Osteoblast (primary cell): ENCODE measurements at regions not wholly inside any gene's neighbourhood (a gene's known extent, or its start where the extent isn't known, plus 50 kb on each side); places are given as distances from the start of the nearest gene placed in this dataset.
"Not testable (repeated sequence)": the region's sequence is repeated elsewhere in the genome, so short reads cannot be mapped to it uniquely, and the experiment has no call there.

Source experiments
- DNase-seq: peaks from one replicate; pipeline ENCODE4 v3.0.0; 2011; ENCODE audit warnings: low spot score, mixed read lengths; ENCODE audit not compliant: insufficient read length; ENCODE audit errors: missing footprints
- H2AFZ ChIP-seq: 2 replicates; pipeline ENCODE4 v1.6.0; 2011; ENCODE audit warnings: mild to moderate bottlenecking, low read length
- H3K27ac ChIP-seq: 2 replicates; pipeline ENCODE4 v1.5.1; 2011; ENCODE audit warnings: mild to moderate bottlenecking, low read depth, low read length, moderate library complexity
- H3K27me3 ChIP-seq: 2 replicates; pipeline ENCODE4 v1.6.0; 2012; ENCODE audit warnings: mild to moderate bottlenecking, control low read depth, inconsistent platforms, low read length, moderate library complexity; ENCODE audit not compliant: insufficient read depth
- H3K36me3 ChIP-seq: 2 replicates; pipeline ENCODE4 v1.5.1; 2011; ENCODE audit warnings: mild to moderate bottlenecking, low read length, control low read depth, moderate library complexity; ENCODE audit not compliant: insufficient read depth
- H3K4me1 ChIP-seq: 2 replicates; pipeline ENCODE4 v1.5.1; 2011; ENCODE audit warnings: mild to moderate bottlenecking, low read length, control low read depth, moderate library complexity; ENCODE audit not compliant: insufficient read depth
- H3K4me2 ChIP-seq: 2 replicates; pipeline ENCODE4 v1.6.0; 2011; ENCODE audit warnings: mild to moderate bottlenecking, low read length; ENCODE audit not compliant: insufficient read depth
- H3K4me3 ChIP-seq: fragments of 200-600 bp; sonication (generic); 3 replicates; pipeline ENCODE4 v1.5.1; 2012; ENCODE audit warnings: mild to moderate bottlenecking, low read length, inconsistent platforms; ENCODE audit not compliant: insufficient read depth
- H3K79me2 ChIP-seq: 2 replicates; pipeline ENCODE4 v1.6.0; 2012; ENCODE audit warnings: mild to moderate bottlenecking, low read length, control low read depth, inconsistent platforms; ENCODE audit not compliant: insufficient read depth
- H3K9me3 ChIP-seq: 2 replicates; pipeline ENCODE4 v1.5.1; 2011; ENCODE audit warnings: low read depth, low read length, control low read depth
- H4K20me1 ChIP-seq: 2 replicates; pipeline ENCODE4 v1.6.0; 2012; ENCODE audit warnings: mild to moderate bottlenecking, low read length, control low read depth; ENCODE audit not compliant: insufficient read depth
- CTCF ChIP-seq: IDR thresholded peaks from 2 replicates; pipeline ENCODE4 v1.5.1; 2011; ENCODE audit warnings: mild to moderate bottlenecking, low read depth, low read length, moderate library complexity; ENCODE audit errors: extremely low read depth

GRCh38 chr4:158033416-158034120, 139.3 kb downstream of the GASK1B start:
- Histone ChIP-seq H3K9me3 (no peaks in the 10 kb centered on the region), H4K20me1 (no peaks in the 10 kb centered on the region), H2AFZ (no peak overlapping the region), H3K4me1 (peaks cover 10% of the 10 kb centered on the region), H3K27me3 (no peaks in the 10 kb centered on the region), H3K36me3 (no peaks in the 10 kb centered on the region), H3K4me3 (no peak overlapping the region), H3K79me2 (no peaks in the 10 kb centered on the region), H3K27ac (no peak overlapping the region), H3K4me2 (peak overlapping the region; percentile 28)
- DNase-seq, result peak; percentile 30
- no peak for TF ChIP-seq CTCF

GRCh38 chr4:158032733-158033415, 140.0 kb downstream of the GASK1B start:
- no peaks in the 10 kb centered on the region for H3K36me3 ChIP-seq
- H4K20me1 ChIP-seq, result no peaks in the 10 kb centered on the region
- H3K79me2 ChIP-seq, result no peaks in the 10 kb centered on the region
- H3K4me2 ChIP-seq, result peak overlapping the region; percentile 28
- no peak for DNase-seq
- no peak overlapping the region for H3K4me3 ChIP-seq
- no peak overlapping the region for H3K27ac ChIP-seq
- H3K27me3 ChIP-seq, result no peaks in the 10 kb centered on the region
- peak overlapping the region; percentile 7 for H2AFZ ChIP-seq
- H3K9me3 ChIP-seq, result no peaks in the 10 kb centered on the region
- H3K4me1 ChIP-seq, result peaks cover 10% of the 10 kb centered on the region
- no peak for TF ChIP-seq CTCF

GRCh38 chr4:158028381-158028780, 144.4 kb downstream of the GASK1B start:
- not testable (repeated sequence) for H3K36me3 ChIP-seq, DNase-seq, H3K27ac ChIP-seq, H4K20me1 ChIP-seq, H2AFZ ChIP-seq, H3K4me1 ChIP-seq, H3K4me2 ChIP-seq, H3K27me3 ChIP-seq, H3K4me3 ChIP-seq, H3K79me2 ChIP-seq, H3K9me3 ChIP-seq

GRCh38 chr4:158025131-158025530, 147.7 kb downstream of the GASK1B start:
- H3K4me1 ChIP-seq, result peaks cover 13% of the 10 kb centered on the region
- no peak overlapping the region for H3K4me2 ChIP-seq
- DNase-seq, result no peak
- no peaks in the 10 kb centered on the region for H3K79me2 ChIP-seq
- H4K20me1 ChIP-seq, result no peaks in the 10 kb centered on the region
- no peak overlapping the region for H2AFZ ChIP-seq
- H3K4me3 ChIP-seq, result no peak overlapping the region
- TF ChIP-seq CTCF, result no peak
- no peaks in the 10 kb centered on the region for H3K9me3 ChIP-seq
- H3K36me3 ChIP-seq, result no peaks in the 10 kb centered on the region
- H3K27me3 ChIP-seq, result no peaks in the 10 kb centered on the region
- no peak overlapping the region for H3K27ac ChIP-seq
